Upper lobe of right lung (tissue), 1 donor: ENCODE measurements at regions not wholly inside any gene's neighbourhood (a gene's known extent, or its start where the extent isn't known, plus 50 kb on each side); places are given as distances from the start of the nearest gene placed in this dataset.

Source experiments
- ATAC-seq: fragments of 200-7000 bp; cut with Tn5 transposase; one replicate; pipeline ENCODE4 v1.9.1; 2020; ENCODE audit warnings: mild to moderate bottlenecking, moderate library complexity
- DNase-seq: peaks from one replicate; pipeline ENCODE4 v3.0.0-alpha.2; 2020
- H3K27ac ChIP-seq: fragments of 200-600 bp; one replicate; pipeline ENCODE4 v1.8.0; 2022
- H3K27me3 ChIP-seq: fragments of 200-600 bp; one replicate; pipeline ENCODE4 v1.8.0; 2022; ENCODE audit warnings: mild to moderate bottlenecking
- H3K36me3 ChIP-seq: fragments of 200-600 bp; one replicate; pipeline ENCODE4 v1.8.0; 2022
- H3K4me1 ChIP-seq: fragments of 200-600 bp; one replicate; pipeline ENCODE4 v1.8.0; 2022
- H3K4me3 ChIP-seq: fragments of 200-600 bp; one replicate; pipeline ENCODE4 v1.8.0; 2022; ENCODE audit warnings: mild to moderate bottlenecking
- H3K9me3 ChIP-seq: fragments of 200-600 bp; one replicate; pipeline ENCODE4 v1.8.0; 2022
- CTCF ChIP-seq: fragments of 200-600 bp; IDR thresholded peaks from one replicate; pipeline ENCODE4 v1.8.0; 2022; ENCODE audit warnings: antibody characterized with exemption
- intact Hi-C: fragments of 100-400 bp; cut with DNase I; formaldehyde crosslinking; loops from one replicate; pipeline ENCODE4 v1.11.0; 2022
- donor health status: DM: no; HTN: yes; CAD: no; lungs with severe emphysema.

GRCh38 chr13:97549201-97549600 lies 115.2 kb downstream of the RAP2A start:
- intact Hi-C loops = no loop called here
- Histone ChIP-seq H3K4me1 (no peaks in the 10 kb centered on the region), H3K27ac (no peak overlapping the region), H3K27me3 (no peaks in the 10 kb centered on the region), H3K4me3 (no peak overlapping the region), H3K36me3 (no peaks in the 10 kb centered on the region), H3K9me3 (no peaks in the 10 kb centered on the region)
- TF ChIP-seq CTCF = no peak
- no peak for DNase-seq
- no peak for ATAC-seq

GRCh38 chr13:97554496-97554895 lies 120.5 kb downstream of the RAP2A start:
- intact Hi-C loops = no loop called here
- H3K9me3 ChIP-seq = no peaks in the 10 kb centered on the region
- ATAC-seq (no peak), DNase-seq (no peak)
- no peaks in the 10 kb centered on the region for H3K4me1 ChIP-seq
- H3K4me3 ChIP-seq = no peak overlapping the region
- H3K36me3 ChIP-seq = no peaks in the 10 kb centered on the region
- no peak overlapping the region for H3K27ac ChIP-seq
- no peaks in the 10 kb centered on the region for H3K27me3 ChIP-seq
- TF ChIP-seq CTCF = no peak

DNA sequence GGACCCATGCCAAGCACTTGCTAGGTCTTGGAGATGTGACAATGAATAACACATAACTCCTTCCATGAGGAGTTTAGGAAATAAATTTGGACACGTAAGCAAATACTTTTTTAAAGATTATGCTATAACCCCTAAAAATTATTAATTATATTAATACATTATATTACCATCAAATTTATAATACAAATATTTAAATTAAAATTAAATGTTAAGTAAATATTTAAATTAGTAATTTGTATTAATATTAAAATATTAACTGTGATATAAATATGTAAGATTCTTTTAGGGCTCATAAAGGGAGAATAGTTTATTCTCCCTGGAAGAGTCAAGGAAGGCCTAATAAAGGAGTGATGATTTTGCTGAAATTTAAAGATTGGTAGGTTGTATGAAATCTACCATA lies 121.1 kb downstream of the RAP2A start:
- Histone ChIP-seq H3K27me3 (no peaks in the 10 kb centered on the region), H3K36me3 (no peaks in the 10 kb centered on the region), H3K9me3 (no peaks in the 10 kb centered on the region), H3K4me3 (no peak overlapping the region), H3K27ac (no peak overlapping the region), H3K4me1 (no peaks in the 10 kb centered on the region)
- intact Hi-C loops = no loop called here
- TF ChIP-seq CTCF = no peak
- ATAC-seq = no peak
- DNase-seq = no peak

DNA sequence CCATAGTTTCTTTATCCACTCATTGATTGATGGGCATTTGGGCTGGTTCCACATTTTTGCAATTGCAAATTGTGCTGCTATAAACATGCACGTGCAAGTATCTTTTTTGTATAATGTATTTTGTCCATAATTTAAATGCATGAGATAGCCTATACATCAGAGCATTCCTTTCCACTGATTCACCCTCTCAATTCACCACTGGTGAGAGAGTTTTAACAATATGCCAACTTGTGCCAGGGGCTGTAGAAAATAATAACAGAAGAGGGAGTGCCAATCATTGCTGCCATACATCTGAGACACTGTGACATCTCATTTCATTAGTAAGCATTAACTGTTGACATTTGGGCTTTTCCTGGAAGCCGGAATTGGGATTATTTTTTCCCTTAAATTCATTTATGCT lies 125.1 kb downstream of the RAP2A start:
- H3K27ac ChIP-seq = no peak overlapping the region
- intact Hi-C loops = no loop called here
- no peaks in the 10 kb centered on the region for H3K27me3 ChIP-seq
- no peak overlapping the region for H3K4me3 ChIP-seq
- no peak for ATAC-seq
- no peaks in the 10 kb centered on the region for H3K4me1 ChIP-seq
- DNase-seq = no peak
- no peaks in the 10 kb centered on the region for H3K36me3 ChIP-seq
- no peak for TF ChIP-seq CTCF
- no peaks in the 10 kb centered on the region for H3K9me3 ChIP-seq

DNA sequence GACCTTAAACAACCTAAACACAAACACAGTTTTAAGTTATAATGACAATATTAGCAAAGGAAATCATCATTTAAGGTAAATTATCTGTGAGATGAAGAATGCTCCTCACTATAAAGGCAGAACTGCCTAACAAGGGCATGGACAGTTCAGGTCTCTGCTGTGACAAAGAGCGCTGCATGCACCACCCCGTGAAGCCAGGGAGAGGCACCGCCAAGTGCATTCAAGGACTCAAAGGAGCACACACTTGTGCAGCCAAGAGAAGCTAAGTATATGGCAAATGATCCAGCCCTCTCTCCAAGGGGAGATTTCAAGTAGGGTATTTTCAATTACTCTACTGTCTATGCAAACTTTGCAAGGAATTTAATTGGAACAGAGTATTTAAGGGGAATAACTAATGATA lies 126.0 kb downstream of the RAP2A start:
- DNase-seq (no peak), ATAC-seq (no peak)
- Histone ChIP-seq H3K36me3 (no peaks in the 10 kb centered on the region), H3K4me3 (no peak overlapping the region), H3K27me3 (no peaks in the 10 kb centered on the region), H3K4me1 (no peaks in the 10 kb centered on the region), H3K27ac (no peak overlapping the region), H3K9me3 (no peaks in the 10 kb centered on the region)
- intact Hi-C loops = no loop called here
- TF ChIP-seq CTCF = no peak

DNA sequence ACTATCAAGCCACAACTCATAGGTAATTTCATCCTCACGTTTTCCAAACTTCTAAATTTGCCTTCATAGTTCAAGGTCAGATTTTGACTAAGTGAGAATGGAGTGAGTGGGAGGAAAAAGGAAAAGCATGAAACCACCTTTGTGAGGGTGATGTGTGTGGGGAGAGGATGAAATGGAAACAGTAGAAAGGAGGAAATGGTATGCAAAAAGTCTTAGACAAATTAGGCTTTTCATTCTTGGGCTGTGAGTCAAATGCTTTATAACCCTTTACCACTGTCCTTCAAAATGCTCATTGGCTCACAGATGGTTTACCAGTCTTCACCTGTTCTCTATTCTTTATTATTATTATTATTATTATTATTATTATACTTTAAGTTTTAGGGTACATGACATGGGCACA lies 127.2 kb downstream of the RAP2A start:
- H3K4me3 ChIP-seq = no peak overlapping the region
- TF ChIP-seq CTCF = no peak

More for the DNA sequence above, 127.2 kb downstream of the RAP2A start:
- Histone ChIP-seq H3K36me3 (no peaks in the 10 kb centered on the region), H3K9me3 (no peaks in the 10 kb centered on the region), H3K27me3 (no peaks in the 10 kb centered on the region), H3K4me1 (no peaks in the 10 kb centered on the region), H3K27ac (no peak overlapping the region)
- no peak for ATAC-seq
- no peak for DNase-seq
- intact Hi-C loops = no loop called here
